ENCODE measurements at regions not wholly inside any gene's neighbourhood (a gene's known extent, or its start where the extent isn't known, plus 50 kb on each side); places are given as distances from the start of the nearest gene placed in this dataset.

- no peak for TF ChIP-seq CTCF (IDR thresholded peaks at IDR 0.05)
- TF ChIP-seq POLR2A (IDR thresholded peaks at IDR 0.05): no peak
Observed at GRCh38 chr3:153591561-153592245, 429.7 kb downstream of the RAP2B start.

Measured in heart left ventricle (tissue), 13 donors.